ENCODE measurements at regions not wholly inside any gene's neighbourhood (a gene's known extent, or its start where the extent isn't known, plus 50 kb on each side); places are given as distances from the start of the nearest gene placed in this dataset.
A peak's percentile ranks its signal among the peaks of the same experiment; 100 is the strongest.

- intact Hi-C loops (cut with DNase I), result no loop called here
- DNase-seq (no peak), ATAC-seq (no peak)
- no peaks in the 10 kb centered on the region for H3K36me3 ChIP-seq
- TF ChIP-seq CTCF (IDR thresholded peaks at IDR 0.05), result no peak
- no peak overlapping the region for H3K4me3 ChIP-seq
- no peak overlapping the region for H3K27ac ChIP-seq
- no peaks in the 10 kb centered on the region for H3K9me3 ChIP-seq
- no peaks in the 10 kb centered on the region for H3K27me3 ChIP-seq
- H3K4me1 ChIP-seq, result peaks cover 0 to 2% of the 10 kb centered on the region in 2 donors
Measured at GRCh38 chr3:117409701-117410459, 700.3 kb downstream of the TUSC7 start.

- intact Hi-C loops (cut with DNase I), result no loop called here
- no peaks in the 10 kb centered on the region for H3K4me1 ChIP-seq
- TF ChIP-seq CTCF (IDR thresholded peaks at IDR 0.05), result no peak
- no peaks in the 10 kb centered on the region for H3K36me3 ChIP-seq
- H3K27me3 ChIP-seq, result no peaks in the 10 kb centered on the region
- no peaks in the 10 kb centered on the region for H3K9me3 ChIP-seq
- peak overlapping the region in 1 of 2 donors; percentile 24 for H3K27ac ChIP-seq
- ATAC-seq (no peak), DNase-seq (no peak)
- H3K4me3 ChIP-seq, result no peak overlapping the region
Measured at GRCh38 chr3:117411971-117412370, 702.4 kb downstream of the TUSC7 start.

- no peaks in the 10 kb centered on the region for H3K9me3 ChIP-seq
- DNase-seq, result no peak
- no peak overlapping the region for H3K4me3 ChIP-seq
- H3K36me3 ChIP-seq, result no peaks in the 10 kb centered on the region
- no peak for TF ChIP-seq CTCF (IDR thresholded peaks at IDR 0.05)
- H3K27ac ChIP-seq, result no peak overlapping the region
- no peak for ATAC-seq
- intact Hi-C loops (cut with DNase I), result no loop called here
- H3K27me3 ChIP-seq, result no peaks in the 10 kb centered on the region
- H3K4me1 ChIP-seq, result no peaks in the 10 kb centered on the region
Measured at GRCh38 chr3:117417411-117417810, 707.8 kb downstream of the TUSC7 start.

GRCh38 chr3:117427081-117427480, 717.5 kb downstream of the TUSC7 start:
- Histone ChIP-seq H3K27me3 (no peaks in the 10 kb centered on the region), H3K9me3 (no peaks in the 10 kb centered on the region), H3K27ac (peak overlapping the region in 1 of 2 donors; percentile 73), H3K4me1 (no peaks in the 10 kb centered on the region), H3K4me3 (no peak overlapping the region), H3K36me3 (no peaks in the 10 kb centered on the region)
- no peak for TF ChIP-seq CTCF (IDR thresholded peaks at IDR 0.05)
- ATAC-seq (no peak), DNase-seq (no peak)
- intact Hi-C loops (cut with DNase I), result no loop called here

- intact Hi-C loops (cut with DNase I), result no loop called here
- TF ChIP-seq CTCF (IDR thresholded peaks at IDR 0.05), result no peak
- Histone ChIP-seq H3K4me1 (no peaks in the 10 kb centered on the region), H3K9me3 (no peaks in the 10 kb centered on the region), H3K36me3 (no peaks in the 10 kb centered on the region), H3K27ac (no peak overlapping the region), H3K4me3 (no peak overlapping the region), H3K27me3 (no peaks in the 10 kb centered on the region)
- ATAC-seq (no peak), DNase-seq (no peak)
Measured at GRCh38 chr3:117433427-117433826, 723.8 kb downstream of the TUSC7 start.
